ENCODE measurements at regions not wholly inside any gene's neighbourhood (a gene's known extent, or its start where the extent isn't known, plus 50 kb on each side); places are given as distances from the start of the nearest gene placed in this dataset.

DNA sequence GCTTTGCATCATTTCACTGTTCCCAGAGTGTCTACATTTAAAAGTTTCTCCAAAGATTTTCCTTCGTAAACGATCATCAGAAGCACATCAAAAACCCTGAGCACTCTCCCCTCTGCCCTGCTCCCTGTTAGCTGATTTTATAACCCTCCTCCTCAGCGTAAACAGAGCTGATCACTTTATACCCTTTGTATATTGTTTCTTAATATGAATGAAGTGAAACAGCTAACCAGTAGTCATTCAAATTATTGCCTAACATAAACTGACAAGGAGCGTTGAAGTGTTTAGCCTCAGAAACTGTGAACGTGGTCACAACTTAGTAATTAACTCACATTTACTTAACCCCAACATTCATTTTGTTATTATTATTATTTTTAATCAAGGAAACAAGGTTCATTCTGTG, 160.0 kb upstream of the FOXF1 start:
- RAD21 ChIA-PET (ENCODE audit: unreplicated experiment) = interaction anchor here (1.0 kb wide), 1 partner anchor 531 kb away, joined by 3 read pairs; no protein-coding TSS in a partner anchor
- SMC1A ChIA-PET (ENCODE audit: uncharacterized antibody, unreplicated experiment) = no interaction called here
- ATAC-seq = no peak
- Histone ChIP-seq H3K79me2 (ENCODE audit: control insufficient read depth, insufficient read depth, low read length) (no peaks in the 10 kb centered on the region), H3K36me3 (ENCODE audit: control insufficient read depth in 2 of 2, insufficient read depth in 2 of 2, low read length in 1 of 2) (no peaks in the 10 kb centered on the region), H3K9ac (ENCODE audit: control insufficient read depth, insufficient read depth, low read length) (no peak overlapping the region), H3K4me3 (no peak overlapping the region), H3K27ac (ENCODE audit: control insufficient read depth, insufficient read depth) (no peak overlapping the region), H4K20me1 (ENCODE audit: control insufficient read depth, insufficient read depth) (no peaks in the 10 kb centered on the region; the same call in 1 of the 2 replicates), H3K27me3 (replicated peaks in 1 of 2; ENCODE audit: control insufficient read depth in 2 of 2, insufficient read depth in 2 of 2, low read length in 1 of 2) (peaks cover 2 to 4% of the 10 kb centered on the region in 2 experiments; a peak in 2 of 4 replicates), H3K4me1 (ENCODE audit: control insufficient read depth, insufficient read depth, low read length) (no peaks in the 10 kb centered on the region), H2AFZ (ENCODE audit: control insufficient read depth, low read depth, low read length) (no peak overlapping the region), H3K4me2 (ENCODE audit: control insufficient read depth, insufficient read depth) (no peak overlapping the region), H3K9me3 (replicated peaks; ENCODE audit: control insufficient read depth, insufficient read depth, low read length) (no peaks in the 10 kb centered on the region)
- WGBS (ENCODE audit: insufficient coverage, insufficient replicate concordance, low lambda C conversion rate, missing lambda C conversion rate) = 11% methylated on average over 5 of the region's 5 CpGs
- no peak for DNase-seq (ENCODE audit: low read depth, low spot score)
- POLR2A ChIA-PET = no interaction called here
- in situ Hi-C loops (cut with MboI) (no loop called here), intact Hi-C loops (cut with micrococcal nuclease; ENCODE audit: unreplicated experiment) (no loop called here)
- no peak for FAIRE-seq
- TF ChIP-seq ZNF622 (IDR thresholded peaks at IDR 0.05) = no peak
- no peak for TF ChIP-seq RB1 (IDR thresholded peaks at IDR 0.05; ENCODE audit: borderline replicate concordance)
- no peak for TF ChIP-seq NFIC (IDR thresholded peaks at IDR 0.05; ENCODE audit: low read depth, low read length)
- TF ChIP-seq NFYB (IDR thresholded peaks at IDR 0.05; ENCODE audit: insufficient read depth, low read depth, low read length) = no peak
- TF ChIP-seq TBL1XR1 (IDR thresholded peaks at IDR 0.05; ENCODE audit: low read depth, low read length) = no peak
- TF ChIP-seq ZNF384 (IDR thresholded peaks at IDR 0.05; ENCODE audit: borderline replicate concordance, low read depth, low read length) = no peak
- TF ChIP-seq EGR1 (IDR thresholded peaks at IDR 0.05; ENCODE audit: borderline replicate concordance in 1 of 2, low read depth in 2 of 2, low read length in 2 of 2) = no peak
- TF ChIP-seq ZNF24 (IDR thresholded peaks at IDR 0.05) = no peak
- no peak for TF ChIP-seq TCF12 (IDR thresholded peaks at IDR 0.05; ENCODE audit: low read depth, low read length)
- CTCF ChIA-PET = no interaction called here
- BruUV-seq (replicated peaks) = no TSS peak

Measured in GM12878 (cell line).